ENCODE measurements at regions not wholly inside any gene's neighbourhood (a gene's known extent, or its start where the extent isn't known, plus 50 kb on each side); places are given as distances from the start of the nearest gene placed in this dataset.

- no TSS peak for BruUV-seq (replicated peaks)
- DNase-seq (ENCODE audit: low read depth, low spot score) (no peak), FAIRE-seq (no peak)
- no peak overlapping the region for H3K27ac ChIP-seq (ENCODE audit: insufficient read depth, low read depth, low read length)
- no peaks in the 10 kb centered on the region for H3K4me1 ChIP-seq (ENCODE audit: control insufficient read depth, extremely low read depth, insufficient read depth, low read length)
- no peak overlapping the region for H2AFZ ChIP-seq (ENCODE audit: low read depth, low read length)
- H3K4me3 ChIP-seq (replicated peaks in 1 of 3; ENCODE audit: insufficient read depth in 1 of 3, low read depth in 1 of 3, low read length in 3 of 3) = no peak overlapping the region
- H3K9ac ChIP-seq (replicated peaks; ENCODE audit: extremely low read depth, insufficient read depth, low read length) = no peak overlapping the region
- dilution Hi-C loops (cut with MboI; ENCODE audit: extremely low pct_ligation_motif_present, low sequenced_read_pairs) (no loop called here), intact Hi-C loops (cut with micrococcal nuclease) (no loop called here)
- no peaks in the 10 kb centered on the region for H4K20me1 ChIP-seq (replicated peaks; ENCODE audit: control insufficient read depth, extremely low read depth, insufficient read depth, low read length)
- H3K36me3 ChIP-seq (ENCODE audit: control insufficient read depth in 2 of 2, extremely low read depth in 1 of 2, insufficient read depth in 2 of 2, low read length in 2 of 2) = no peaks in the 10 kb centered on the region
- CTCF ChIA-PET = no interaction called here
- no peak overlapping the region for H3K4me2 ChIP-seq (ENCODE audit: insufficient read depth, low read length)
- peaks cover 4% of the 10 kb centered on the region for H3K9me3 ChIP-seq (replicated peaks; ENCODE audit: control insufficient read depth, insufficient read depth, low read length)
- TF ChIP-seq, protein P1, sequence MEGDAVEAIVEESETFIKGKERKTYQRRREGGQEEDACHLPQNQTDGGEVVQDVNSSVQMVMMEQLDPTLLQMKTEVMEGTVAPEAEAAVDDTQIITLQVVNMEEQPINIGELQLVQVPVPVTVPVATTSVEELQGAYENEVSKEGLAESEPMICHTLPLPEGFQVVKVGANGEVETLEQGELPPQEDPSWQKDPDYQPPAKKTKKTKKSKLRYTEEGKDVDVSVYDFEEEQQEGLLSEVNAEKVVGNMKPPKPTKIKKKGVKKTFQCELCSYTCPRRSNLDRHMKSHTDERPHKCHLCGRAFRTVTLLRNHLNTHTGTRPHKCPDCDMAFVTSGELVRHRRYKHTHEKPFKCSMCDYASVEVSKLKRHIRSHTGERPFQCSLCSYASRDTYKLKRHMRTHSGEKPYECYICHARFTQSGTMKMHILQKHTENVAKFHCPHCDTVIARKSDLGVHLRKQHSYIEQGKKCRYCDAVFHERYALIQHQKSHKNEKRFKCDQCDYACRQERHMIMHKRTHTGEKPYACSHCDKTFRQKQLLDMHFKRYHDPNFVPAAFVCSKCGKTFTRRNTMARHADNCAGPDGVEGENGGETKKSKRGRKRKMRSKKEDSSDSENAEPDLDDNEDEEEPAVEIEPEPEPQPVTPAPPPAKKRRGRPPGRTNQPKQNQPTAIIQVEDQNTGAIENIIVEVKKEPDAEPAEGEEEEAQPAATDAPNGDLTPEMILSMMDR (IDR thresholded peaks at IDR 0.05; ENCODE audit: extremely low read depth in 1 of 2, insufficient read depth in 1 of 2, low read depth in 1 of 2, low read length in 2 of 2) = no peak
- TF ChIP-seq FOS (IDR thresholded peaks at IDR 0.05; ENCODE audit: borderline replicate concordance, insufficient read depth, low read length) (no peak), EZH2 (IDR thresholded peaks at IDR 0.05; ENCODE audit: borderline replicate concordance, low read depth, low read length, severe bottlenecking) (no peak), GATA2 (IDR thresholded peaks at IDR 0.05; ENCODE audit: insufficient read depth, insufficient read length, low read depth, low read length) (no peak), JUN (IDR thresholded peaks at IDR 0.05; ENCODE audit: borderline replicate concordance, insufficient read depth, insufficient read length, low read depth) (no peak), POLR2AphosphoS5 (IDR thresholded peaks at IDR 0.05; ENCODE audit: insufficient read depth, low read depth, low read length) (no peak), POLR2A (IDR thresholded peaks at IDR 0.05; ENCODE audit: low read depth, low read length) (no peak), MYC (IDR thresholded peaks at IDR 0.05; ENCODE audit: low read depth, low read length) (no peak)
- TF ChIP-seq, protein P2, sequence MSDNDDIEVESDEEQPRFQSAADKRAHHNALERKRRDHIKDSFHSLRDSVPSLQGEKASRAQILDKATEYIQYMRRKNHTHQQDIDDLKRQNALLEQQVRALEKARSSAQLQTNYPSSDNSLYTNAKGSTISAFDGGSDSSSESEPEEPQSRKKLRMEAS (IDR thresholded peaks at IDR 0.05; ENCODE audit: insufficient read depth, insufficient read length) = no peak
- no peaks in the 10 kb centered on the region for H3K9me1 ChIP-seq (replicated peaks; ENCODE audit: control insufficient read depth, extremely low read depth, insufficient read depth, low read length)
- POLR2A ChIA-PET = no interaction called here
- H3K27me3 ChIP-seq (ENCODE audit: control insufficient read depth in 2 of 2, insufficient read depth in 2 of 2, low read length in 2 of 2) = no peaks in the 10 kb centered on the region
- no peaks in the 10 kb centered on the region for H3K79me2 ChIP-seq (ENCODE audit: control insufficient read depth, insufficient read depth, low read length)
These were observed 95.2 kb upstream of the C1orf174 start for GRCh38 chr1:3995141-3995780.
